GM23338 (cell line): ENCODE measurements at regions not wholly inside any gene's neighbourhood (a gene's known extent, or its start where the extent isn't known, plus 50 kb on each side); places are given as distances from the start of the nearest gene placed in this dataset.

ENCODE experiments used
- EZH2phosphoT487 ChIP-seq: fragments of 200-600 bp; sonication (generic); IDR thresholded peaks from one replicate; pipeline ENCODE4 v1.8.1; 2018; ENCODE audit warnings: antibody characterized with exemption; ENCODE audit not compliant: unreplicated experiment
- POLR2AphosphoS5 ChIP-seq: IDR thresholded peaks from 2 replicates; pipeline ENCODE4 v1.6.1; 2016; ENCODE audit warnings: antibody characterized with exemption, low read depth
- TF ChIP-seq, protein P1 (sequence below), 2 experiments: fragments of 200-600 bp in 1 of 2; sonication (generic) in 1 of 2; conservative IDR thresholded peaks; 2 replicates each; pipeline versions ENCODE4 v1.5.1 to v1.6.1; 2016 to 2017; ENCODE audit warnings: antibody characterized with exemption in 2 of 2, low read depth in 2 of 2, mild to moderate bottlenecking in 2 of 2, moderate library complexity in 1 of 2
- TF ChIP-seq, protein P2 (sequence below): IDR thresholded peaks from one replicate; pipeline ENCODE4 v1.6.1; 2018; ENCODE audit warnings: antibody characterized with exemption; ENCODE audit not compliant: unreplicated experiment

DNA sequence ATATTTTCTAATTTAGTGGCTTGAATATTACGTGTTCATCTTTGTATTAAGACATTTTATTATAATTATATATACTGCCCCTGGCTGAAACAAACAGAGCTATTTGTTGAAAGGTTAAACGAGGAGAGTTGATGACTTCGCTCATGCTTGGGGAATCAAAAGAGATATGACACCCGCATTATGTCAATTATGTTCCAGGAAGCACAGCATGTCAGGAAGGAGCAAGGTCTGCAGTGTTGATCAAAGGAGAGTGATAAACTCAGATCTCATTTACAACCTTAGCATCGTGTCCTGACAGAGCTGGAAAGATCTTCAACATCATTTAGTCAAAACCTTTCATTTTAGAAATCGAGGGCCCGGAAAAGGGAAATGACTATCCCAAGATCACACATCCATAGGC, 510.1 kb downstream of the TDRD15 start:
- TF ChIP-seq, protein P1, sequence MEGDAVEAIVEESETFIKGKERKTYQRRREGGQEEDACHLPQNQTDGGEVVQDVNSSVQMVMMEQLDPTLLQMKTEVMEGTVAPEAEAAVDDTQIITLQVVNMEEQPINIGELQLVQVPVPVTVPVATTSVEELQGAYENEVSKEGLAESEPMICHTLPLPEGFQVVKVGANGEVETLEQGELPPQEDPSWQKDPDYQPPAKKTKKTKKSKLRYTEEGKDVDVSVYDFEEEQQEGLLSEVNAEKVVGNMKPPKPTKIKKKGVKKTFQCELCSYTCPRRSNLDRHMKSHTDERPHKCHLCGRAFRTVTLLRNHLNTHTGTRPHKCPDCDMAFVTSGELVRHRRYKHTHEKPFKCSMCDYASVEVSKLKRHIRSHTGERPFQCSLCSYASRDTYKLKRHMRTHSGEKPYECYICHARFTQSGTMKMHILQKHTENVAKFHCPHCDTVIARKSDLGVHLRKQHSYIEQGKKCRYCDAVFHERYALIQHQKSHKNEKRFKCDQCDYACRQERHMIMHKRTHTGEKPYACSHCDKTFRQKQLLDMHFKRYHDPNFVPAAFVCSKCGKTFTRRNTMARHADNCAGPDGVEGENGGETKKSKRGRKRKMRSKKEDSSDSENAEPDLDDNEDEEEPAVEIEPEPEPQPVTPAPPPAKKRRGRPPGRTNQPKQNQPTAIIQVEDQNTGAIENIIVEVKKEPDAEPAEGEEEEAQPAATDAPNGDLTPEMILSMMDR (conservative IDR thresholded peaks at IDR 0.05; ENCODE audit: low read depth in 2 of 2) = no peak
- no peak for TF ChIP-seq POLR2AphosphoS5
- no peak for TF ChIP-seq EZH2phosphoT487
- TF ChIP-seq, protein P2, sequence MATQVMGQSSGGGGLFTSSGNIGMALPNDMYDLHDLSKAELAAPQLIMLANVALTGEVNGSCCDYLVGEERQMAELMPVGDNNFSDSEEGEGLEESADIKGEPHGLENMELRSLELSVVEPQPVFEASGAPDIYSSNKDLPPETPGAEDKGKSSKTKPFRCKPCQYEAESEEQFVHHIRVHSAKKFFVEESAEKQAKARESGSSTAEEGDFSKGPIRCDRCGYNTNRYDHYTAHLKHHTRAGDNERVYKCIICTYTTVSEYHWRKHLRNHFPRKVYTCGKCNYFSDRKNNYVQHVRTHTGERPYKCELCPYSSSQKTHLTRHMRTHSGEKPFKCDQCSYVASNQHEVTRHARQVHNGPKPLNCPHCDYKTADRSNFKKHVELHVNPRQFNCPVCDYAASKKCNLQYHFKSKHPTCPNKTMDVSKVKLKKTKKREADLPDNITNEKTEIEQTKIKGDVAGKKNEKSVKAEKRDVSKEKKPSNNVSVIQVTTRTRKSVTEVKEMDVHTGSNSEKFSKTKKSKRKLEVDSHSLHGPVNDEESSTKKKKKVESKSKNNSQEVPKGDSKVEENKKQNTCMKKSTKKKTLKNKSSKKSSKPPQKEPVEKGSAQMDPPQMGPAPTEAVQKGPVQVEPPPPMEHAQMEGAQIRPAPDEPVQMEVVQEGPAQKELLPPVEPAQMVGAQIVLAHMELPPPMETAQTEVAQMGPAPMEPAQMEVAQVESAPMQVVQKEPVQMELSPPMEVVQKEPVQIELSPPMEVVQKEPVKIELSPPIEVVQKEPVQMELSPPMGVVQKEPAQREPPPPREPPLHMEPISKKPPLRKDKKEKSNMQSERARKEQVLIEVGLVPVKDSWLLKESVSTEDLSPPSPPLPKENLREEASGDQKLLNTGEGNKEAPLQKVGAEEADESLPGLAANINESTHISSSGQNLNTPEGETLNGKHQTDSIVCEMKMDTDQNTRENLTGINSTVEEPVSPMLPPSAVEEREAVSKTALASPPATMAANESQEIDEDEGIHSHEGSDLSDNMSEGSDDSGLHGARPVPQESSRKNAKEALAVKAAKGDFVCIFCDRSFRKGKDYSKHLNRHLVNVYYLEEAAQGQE = no peak
